Skin of body (tissue), 1 donor: ENCODE measurements at regions not wholly inside any gene's neighbourhood (a gene's known extent, or its start where the extent isn't known, plus 50 kb on each side); places are given as distances from the start of the nearest gene placed in this dataset.
A peak's percentile ranks its signal among the peaks of the same experiment; 100 is the strongest.

ENCODE experiments used
- DNase-seq: peaks from one replicate; lab custom pipeline; 2025; lab: John Stamatoyannopoulos, UW

DNA sequence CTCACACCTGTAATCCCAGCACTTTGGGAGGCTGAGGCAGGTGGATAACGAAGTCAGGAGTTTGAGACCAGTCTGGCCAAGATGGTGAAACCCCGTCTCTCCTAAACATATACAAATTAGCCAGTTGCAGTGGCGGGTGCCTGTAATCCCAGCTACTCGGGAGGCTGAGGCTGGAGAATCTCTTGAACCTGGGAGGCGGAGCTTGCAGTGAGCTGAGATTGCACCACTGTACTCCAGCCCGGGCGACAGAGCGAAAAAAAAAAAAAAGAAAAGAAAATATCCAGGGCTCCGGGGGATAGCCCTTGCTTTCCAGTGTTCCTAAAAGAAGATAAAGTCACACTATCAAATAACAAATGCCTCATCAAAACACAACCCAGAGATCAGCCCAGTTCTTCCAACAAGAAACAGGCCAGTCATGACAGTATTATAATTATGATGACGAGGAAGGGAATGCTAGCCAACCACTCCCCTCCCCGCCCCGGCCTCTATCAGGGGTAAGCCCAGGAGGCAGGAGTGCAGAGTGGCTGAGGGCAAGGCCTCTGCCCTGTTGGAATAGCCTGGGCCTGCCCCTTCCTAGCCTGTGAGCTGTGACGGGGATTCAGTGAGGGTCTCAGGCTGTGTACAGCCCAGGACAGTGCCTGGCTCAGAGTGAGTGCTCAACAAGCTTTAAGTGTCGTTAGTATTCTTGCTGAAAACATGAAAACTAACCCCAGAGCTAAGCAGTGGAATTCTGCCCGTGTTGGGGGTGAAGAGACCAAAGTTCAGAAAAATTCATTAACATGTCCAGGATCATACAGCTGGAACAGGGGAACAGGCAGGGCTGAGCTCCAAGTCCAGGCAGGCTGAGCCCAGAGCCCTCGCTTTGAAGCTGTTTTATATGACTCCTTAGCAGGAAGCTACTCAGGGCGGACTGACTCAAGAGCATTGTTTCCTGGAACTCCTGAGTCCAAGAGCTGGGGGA is 54.3 kb downstream of the FAM241B start:
- DNase-seq: no peak

DNA sequence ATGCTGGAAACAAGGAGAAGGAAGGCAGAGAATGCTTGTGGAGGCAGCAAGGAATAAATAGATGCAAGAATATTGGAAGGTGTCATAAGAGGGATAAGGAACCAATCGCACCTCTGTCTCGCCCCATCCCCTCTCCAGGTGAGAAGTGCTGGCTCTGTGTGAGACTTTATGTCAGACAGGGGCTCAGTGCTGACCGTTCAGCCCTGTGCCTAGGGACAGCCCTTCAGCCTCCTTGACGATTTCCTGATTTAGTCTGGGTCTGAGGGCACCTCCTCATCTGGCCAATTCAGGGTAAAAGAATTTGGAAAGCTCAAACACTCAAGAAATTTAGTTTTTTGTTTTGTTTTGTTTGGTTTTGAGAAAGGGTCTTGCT is 54.9 kb downstream of the FAM241B start:
- no peak for DNase-seq

DNA sequence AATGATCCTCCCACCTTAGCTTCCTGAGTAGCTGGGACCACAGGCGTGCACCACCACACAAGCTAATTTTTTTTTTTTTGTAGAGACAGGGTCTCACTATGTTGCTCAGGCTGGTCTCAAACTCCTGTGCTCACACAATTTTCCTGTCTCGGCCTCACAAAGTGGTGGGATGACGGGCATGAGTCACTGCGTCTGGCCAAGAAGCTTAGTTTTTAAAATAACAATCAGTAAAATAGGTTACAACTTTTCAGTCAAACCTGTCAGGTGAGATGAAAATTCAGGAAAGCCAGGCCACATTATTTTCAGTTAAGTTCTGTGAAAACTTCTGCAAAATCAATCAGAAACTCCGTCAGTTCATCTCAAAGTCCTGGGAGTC is 55.4 kb downstream of the FAM241B start:
- DNase-seq: no peak

DNA sequence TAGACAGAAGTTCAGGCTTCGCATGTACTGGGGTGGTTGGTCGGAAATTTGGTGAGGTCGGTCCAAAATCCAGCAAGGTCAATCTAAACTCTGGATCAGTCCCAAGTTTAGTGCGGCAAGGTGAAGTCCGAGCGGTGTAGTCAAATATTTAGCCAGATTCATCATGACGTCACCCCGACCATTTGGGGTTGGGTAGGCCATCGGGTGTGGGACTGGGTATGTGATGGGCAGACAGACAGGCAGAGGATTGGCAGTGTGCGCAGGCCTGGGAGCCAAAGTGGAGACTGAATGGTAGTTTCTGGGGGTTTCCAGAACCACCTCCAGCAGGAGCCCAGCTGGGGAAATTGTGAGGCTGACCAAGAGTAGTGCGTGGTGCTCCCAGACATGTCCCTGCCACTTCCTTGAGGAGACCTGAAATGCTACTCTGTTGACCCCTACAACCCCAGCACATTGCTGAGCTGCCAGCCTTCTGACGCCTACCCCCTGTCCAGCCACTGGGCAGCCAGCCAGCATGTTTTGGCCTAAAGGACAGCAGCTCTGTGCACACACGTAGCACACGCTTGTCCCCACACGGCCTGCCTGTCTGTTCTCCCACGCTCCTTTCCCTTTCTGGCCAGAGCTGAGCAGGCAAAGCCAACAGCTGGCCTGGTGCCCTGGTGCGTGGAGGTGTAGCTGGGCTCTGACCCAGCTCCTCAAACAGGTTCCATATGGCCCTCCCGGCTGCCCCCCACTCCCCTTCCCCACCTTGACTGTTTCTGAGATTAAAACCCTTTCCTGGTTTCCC is 55.9 kb downstream of the FAM241B start:
- DNase-seq: no peak

DNA sequence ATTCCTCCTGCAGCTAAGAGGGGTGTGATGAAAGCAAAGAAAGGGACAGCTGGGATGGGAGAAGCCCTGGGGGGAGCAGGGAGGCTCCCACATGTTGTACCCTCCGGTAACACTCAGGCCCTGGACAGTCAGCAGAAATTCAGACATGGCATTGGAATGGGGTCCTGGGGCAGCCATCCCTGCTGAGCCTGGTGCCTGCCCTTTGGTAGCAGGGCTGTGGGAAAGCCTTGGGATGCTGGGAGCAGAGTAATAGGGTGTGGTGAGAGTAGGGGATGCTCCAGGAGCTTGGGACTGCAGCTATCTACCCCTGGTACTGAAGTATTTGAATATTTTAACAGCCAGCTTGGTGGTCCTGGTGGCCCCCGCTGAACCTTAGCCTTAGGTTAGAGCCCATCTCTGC is 56.8 kb downstream of the FAM241B start:
- DNase-seq: no peak

DNA sequence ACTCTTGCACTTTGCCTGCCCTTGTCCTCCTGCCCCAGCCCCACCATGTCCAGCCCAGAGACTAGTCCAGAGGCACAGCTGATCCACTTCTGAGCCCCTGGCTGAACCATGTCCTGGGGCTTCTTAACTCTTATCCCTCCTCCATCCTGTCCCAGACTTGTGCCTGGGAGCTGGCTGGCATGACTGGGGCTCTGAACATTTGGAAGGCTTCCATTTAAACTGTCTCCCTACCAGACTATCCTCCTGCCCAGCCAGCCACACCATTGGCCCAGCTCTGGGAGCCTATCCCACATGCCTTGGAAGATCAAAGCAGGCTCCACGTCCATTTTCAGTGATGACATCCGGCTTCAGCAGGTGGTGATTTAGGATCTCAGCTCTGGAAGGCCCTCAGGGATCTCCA is 57.4 kb downstream of the FAM241B start:
- DNase-seq: no peak

DNA sequence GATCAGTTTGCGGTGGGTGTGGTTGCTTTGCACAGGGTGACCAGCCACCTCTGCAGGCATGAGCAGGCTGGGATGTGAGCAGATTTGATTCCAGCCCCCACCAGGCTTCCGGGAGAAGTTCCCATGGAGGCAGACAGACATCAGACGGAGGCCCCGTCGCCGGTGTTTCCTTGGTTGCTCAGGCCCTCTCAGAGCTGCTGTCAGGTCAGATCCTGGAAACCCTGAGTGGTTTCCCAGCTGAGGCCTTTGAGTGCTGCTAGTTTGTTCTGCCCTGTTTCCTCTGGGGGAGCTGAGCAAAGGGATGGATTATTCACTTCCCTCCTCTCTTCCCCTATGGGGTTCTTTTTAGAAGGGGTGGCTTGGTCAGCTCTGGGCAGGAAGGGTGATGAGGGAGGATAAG is 62.2 kb downstream of the FAM241B start:
- DNase-seq: no peak

DNA sequence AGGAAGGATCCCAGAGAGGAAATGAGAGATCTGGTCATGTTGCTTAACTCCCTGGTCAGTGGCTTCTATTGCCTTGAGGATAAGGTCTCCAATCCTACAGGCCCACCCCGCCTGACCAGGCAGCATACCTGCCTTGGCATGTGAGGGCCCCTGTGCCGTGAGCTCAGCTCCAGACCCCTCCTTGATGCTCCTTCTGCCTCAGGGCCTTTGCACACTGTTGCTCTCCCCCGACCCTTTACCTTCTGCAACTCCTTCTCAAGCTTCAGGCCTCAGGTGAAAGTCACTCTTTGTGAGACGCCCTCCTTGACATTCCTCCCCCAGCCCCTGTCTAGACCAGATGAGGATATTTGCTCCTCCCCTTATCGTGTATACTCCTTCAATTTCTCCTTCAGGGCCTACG is 62.8 kb downstream of the FAM241B start:
- no peak for DNase-seq

DNA sequence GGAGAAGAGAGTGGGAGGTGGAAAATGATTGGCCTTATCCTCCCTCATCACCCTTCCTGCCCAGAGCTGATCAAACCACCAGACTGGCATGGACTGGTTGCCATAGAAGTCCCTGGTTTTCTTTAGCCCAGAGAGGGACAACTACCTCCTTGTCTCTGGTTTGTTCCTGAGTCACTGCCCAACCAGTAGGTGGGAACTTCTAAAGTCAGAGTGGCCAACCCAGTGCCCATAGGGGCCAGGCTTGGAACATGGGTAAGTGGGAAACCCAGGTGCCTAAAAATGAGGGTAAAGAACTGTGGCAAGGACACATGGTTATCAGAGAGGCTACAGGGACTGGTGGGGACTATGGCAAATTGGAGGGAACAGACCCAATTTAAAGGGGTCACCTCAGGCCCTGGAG is 63.8 kb downstream of the FAM241B start:
- no peak for DNase-seq

DNA sequence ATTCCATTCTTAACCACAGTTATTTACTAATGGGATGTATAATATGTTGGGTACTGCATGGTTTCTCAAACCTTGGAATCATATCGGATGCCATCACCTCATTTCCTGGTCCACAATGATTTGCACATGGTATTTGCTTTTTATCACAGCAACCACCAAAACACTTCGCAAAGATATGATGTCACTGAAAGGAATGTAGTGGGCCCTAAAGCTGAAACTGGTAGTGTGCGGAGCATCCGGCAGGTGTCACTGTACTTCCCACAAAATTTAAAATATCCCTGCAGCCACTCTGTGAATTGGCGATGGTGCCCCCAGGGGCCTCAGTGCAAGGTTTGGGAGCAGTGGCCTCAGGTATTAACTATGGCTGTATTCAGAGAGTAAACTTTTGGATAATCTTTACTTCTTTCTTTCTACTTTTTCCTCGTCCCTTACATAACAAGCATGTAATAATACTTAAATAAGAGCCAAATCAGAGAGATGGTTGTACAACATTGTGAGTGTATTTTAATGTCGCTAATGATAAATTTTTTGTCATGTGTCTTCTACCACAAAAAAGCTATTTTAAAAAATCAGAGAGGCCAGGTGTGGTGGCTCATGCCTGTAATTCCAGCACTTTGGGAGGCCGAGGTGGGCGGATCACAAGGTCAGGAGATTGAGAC is 66.2 kb downstream of the FAM241B start:
- DNase-seq: peak; percentile 48

DNA sequence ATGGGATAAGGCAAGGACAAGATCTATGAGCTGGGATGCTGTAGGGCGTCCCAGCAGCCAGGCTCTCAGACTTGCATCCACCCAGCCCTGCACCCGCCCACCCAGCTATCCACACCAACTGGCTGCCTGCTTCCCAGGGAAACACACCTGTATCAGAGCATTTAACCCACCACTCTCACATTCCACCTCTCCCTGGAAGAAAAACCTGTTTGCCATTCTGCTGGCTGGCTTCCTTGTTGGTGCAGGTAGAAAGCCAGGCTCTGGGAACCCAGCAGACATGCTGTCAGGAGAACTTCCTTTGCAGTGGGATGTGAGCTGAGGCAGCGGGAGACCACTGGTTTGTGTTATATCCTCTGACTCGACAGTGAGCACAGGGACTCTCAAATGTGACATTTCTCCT is 67.0 kb downstream of the FAM241B start:
- DNase-seq: no peak

DNA sequence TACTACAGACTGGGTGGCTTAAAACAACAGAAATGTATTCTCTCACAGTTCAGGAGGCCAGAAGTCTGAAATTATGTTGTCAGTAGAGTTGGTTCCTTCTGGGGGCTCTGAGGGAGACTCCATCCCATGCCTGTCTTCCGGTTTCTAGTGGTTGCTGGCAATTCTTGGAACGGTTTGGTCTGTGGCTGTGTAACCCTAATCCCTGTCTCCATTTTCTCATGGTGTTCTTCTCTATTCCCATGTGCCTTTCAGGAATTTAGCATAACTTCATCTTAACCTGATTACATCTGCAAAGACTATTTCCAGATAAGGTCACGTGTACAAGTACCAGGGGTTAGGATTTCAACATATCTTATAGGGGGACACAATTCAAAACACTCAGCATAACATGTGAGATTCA is 73.2 kb downstream of the FAM241B start:
- no peak for DNase-seq

DNA sequence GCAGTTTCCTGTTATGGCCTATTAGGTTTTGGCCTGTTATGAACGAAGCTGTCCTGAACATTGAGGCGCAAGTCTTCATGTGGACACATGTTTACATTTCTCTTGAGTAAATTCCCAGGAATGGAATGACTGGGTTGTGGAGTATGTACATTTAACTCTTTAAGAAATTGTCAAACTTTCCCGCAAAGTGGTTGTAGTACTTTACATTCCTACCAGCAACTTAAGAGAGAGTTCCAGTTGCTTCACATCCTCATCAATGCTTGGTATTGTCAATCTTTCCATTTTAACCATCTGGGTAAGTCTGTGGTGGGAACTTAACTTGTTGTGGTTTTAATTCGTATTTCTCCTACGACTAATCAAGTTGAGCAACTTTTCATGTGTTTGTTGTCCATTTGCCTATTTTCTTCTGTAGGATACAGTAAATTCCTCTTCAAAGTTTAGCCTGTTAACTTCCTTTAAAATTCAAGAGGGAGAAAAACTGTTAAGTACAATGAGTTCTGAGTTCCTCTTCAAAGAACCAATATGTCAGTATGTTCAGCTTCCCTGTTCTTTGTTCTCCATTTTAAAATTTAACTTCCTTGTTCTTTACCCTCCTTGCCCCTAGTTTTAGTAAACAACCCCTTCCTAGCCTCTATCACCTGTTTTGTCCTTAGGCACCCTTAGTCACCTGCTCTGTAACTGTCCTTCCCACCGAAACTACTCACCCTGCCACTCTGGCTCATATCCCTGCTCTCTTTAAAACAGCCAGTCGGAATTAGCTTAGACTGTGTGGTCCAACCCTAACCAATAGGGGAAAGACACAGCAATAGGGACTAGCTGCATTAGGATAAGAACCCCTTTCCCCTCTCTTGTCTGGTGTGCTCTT is 74.0 kb downstream of the FAM241B start:
- no peak for DNase-seq

DNA sequence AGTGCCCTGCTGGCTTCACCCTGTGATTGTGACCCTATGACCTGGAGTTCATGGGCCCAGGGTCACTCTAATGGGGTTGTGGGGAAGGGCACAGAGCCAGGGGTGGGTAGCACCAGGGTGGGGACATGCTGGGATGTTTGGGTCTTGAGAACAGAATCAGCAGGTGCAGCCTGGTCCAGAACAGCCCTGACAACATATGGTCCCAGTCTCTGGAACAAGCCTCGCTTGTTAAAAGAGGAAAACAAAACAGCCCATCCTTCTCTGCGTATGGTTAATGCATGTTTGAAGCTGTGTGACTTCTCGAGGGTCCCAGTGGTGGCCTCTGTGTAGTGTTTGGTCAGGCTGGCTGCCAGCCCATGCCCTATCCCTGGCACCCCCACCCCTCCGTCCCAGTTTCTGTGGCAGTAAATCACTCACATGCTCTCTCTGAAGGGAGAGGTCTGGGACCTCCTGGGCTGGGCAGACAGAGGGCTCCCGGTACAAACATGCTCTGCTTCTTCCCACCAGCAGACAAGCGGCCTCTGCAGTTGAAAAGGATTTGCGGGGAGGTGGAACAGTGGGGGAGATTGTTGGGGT is 79.4 kb downstream of the FAM241B start:
- DNase-seq: no peak

DNA sequence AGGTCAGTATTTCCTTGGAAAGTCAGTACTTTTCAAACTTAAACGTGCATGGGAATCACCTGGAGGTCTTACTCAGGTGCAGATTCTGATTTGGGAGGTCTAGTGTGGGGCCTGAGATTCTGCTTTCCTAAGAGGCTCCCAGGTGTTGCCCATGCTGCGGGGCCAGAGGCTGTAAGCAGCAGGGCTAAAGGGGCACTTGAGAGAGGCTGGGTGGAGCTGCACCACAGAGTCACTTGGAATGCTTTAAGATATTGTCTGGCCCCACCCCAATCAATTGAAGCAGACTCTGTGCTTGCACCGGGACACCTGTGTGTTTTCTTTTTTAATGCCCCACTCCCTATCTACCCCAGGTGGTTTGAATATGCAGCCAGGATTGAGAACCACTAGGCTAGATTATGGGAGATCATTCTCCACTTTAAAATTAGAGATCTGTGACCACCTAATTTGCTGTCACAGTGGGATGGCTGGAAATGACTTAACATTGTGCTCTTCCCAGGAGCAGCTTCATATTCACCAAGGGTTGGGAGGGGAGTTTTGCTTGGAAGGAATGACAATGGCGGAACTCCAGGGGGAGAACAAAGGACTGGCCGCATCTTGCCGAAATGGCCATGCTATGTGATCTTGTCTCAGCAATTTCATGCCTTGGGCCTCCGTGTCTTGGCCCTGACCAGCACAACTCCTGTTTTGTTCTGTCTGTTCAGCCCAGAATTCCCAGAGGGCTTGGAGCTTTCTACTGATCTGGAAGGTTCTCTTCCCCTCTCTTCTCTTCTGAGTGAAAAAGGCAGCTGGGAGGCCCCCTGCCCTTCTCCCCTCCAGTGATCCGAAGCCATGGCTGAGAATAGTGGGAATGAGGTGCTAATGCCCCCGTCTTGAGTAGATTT is 80.2 kb downstream of the FAM241B start:
- no peak for DNase-seq

DNA sequence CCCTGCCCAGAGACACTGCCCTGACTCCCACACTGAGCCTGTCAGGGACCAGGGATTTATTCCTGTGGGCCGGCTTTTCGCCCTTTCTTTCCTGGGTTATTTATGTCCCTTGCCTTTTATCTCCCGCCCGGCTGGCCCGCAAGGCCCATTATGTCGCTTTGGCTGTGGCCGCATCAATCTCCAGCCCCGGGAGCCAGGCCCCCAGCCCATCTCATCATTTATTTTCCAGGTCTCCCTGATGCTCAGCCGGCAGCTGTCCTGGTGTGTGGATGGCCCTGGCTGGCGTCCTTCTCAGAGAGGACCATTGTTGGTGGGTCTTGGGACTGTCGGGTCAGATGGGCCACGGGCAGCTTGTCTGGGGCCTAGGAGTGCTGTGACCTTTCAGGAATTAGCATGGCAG is 82.3 kb downstream of the FAM241B start:
- no peak for DNase-seq

DNA sequence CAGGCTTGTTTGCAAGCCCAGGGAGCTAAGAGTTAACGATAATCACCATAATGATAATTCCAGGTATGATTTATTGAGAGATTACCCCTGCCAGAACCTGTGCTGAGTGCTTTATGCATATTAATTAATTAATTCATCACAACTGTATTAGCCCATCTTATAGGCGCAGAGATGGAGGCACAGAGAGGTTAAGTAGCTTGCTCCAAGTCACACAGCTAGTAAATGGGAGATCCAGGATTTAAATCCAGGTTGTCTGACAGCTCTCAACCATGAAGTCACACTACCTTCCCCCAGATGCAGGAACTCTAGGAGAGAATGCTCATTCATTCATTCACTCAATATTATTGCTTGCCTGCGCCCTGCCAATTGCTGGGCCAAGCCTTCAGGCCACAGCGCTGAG is 84.5 kb downstream of the FAM241B start:
- no peak for DNase-seq

DNA sequence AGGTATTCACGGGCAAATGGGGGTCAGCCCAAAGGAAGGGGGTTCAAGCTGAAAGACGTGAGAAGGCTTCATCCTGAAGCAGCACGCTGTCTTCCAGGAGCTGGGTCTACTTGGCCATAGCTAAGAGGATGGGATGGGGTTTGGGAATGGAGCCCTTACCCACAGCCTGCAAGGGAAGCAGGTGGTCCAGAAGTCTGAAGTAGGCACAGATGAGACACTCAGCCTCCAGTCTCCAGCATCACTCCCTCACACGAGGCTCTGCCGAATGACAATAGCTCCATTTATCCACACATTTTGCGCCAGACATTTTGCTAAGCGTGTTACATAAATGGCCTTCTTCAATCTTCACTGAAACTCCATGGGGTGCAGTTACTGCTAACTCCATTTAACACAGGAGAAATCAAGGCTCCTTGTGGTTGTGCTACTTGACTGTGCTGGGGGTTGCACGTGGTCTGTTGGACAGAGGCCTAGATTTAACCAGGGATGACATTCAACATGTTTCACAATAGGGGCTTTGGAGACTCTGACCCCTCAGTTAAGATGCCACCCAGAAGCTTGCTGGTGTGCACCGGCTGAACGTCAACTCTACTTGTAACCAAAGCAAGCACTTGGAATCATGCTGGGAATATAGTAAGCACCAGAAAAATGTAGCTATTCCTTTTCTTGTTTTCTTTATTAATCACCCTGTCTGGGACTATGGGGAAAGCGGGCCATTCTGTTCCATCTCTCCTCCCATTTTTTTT is 85.3 kb downstream of the FAM241B start:
- no peak for DNase-seq

DNA sequence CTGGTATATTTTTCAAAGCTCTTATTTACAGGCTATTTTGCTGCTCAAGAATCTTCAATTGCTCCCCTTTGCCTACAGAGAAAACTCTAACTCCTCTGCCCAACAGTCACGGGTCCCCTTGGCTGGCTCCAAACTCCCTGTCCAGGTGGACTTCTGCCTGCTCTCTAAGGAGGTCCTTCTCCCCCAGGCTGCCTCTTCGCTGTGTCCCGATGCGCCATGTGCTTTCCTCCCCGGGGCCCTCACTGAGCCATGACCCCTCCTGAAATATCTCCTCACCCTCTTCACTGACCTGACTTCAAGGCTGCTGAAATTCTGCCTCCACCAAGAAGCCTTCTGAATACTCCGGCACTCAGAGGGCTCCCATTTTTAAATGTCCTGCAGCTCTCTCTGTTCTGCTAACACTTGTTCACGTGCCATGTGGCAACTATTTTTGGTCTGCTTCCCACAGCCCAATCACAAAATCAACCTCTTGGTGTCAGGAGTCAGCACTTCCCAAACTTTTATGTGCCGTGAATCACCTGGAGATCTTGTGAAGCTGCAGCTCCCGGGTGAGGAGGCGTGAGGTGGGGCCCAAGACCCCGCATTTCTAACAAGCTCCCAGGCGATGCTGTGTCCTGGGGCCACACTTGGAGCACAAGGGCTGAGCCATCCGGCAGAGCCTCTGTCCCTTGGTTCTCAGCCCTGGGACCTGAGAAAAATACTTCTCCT is 85.7 kb upstream of the COL13A1 start:
- DNase-seq: no peak
